ENCODE measurements at regions not wholly inside any gene's neighbourhood (a gene's known extent, or its start where the extent isn't known, plus 50 kb on each side); places are given as distances from the start of the nearest gene placed in this dataset.

DNA sequence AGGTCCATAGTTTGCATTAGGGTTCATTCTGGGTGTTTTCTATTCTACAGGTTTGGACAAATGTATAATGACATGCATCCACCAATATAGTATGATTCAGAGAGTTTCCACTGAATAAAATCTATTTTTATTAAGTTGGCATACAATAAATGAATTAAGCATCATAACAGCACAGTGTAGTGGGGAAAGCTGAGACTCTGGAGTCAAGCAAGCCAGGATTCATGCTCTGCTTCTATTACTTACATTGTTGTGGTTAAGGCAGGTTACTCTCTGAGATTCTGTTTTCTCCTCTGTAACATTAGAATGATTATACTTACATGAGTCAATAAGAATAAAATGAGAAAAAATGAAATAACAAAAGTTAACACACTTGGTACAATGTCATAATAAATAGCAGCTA lies 131.3 kb downstream of the SLC30A10 start:
- TF ChIP-seq EP300 (IDR thresholded peaks at IDR 0.05) = no peak
- TF ChIP-seq, protein P1, sequence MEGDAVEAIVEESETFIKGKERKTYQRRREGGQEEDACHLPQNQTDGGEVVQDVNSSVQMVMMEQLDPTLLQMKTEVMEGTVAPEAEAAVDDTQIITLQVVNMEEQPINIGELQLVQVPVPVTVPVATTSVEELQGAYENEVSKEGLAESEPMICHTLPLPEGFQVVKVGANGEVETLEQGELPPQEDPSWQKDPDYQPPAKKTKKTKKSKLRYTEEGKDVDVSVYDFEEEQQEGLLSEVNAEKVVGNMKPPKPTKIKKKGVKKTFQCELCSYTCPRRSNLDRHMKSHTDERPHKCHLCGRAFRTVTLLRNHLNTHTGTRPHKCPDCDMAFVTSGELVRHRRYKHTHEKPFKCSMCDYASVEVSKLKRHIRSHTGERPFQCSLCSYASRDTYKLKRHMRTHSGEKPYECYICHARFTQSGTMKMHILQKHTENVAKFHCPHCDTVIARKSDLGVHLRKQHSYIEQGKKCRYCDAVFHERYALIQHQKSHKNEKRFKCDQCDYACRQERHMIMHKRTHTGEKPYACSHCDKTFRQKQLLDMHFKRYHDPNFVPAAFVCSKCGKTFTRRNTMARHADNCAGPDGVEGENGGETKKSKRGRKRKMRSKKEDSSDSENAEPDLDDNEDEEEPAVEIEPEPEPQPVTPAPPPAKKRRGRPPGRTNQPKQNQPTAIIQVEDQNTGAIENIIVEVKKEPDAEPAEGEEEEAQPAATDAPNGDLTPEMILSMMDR (IDR thresholded peaks at IDR 0.05) = no peak
- TF ChIP-seq POLR2A (IDR thresholded peaks at IDR 0.05; ENCODE audit: low read depth) = no peak

Measured in esophagus muscularis mucosa (tissue), 4 donors.